SJSA1 (cell line): ENCODE measurements at regions not wholly inside any gene's neighbourhood (a gene's known extent, or its start where the extent isn't known, plus 50 kb on each side); places are given as distances from the start of the nearest gene placed in this dataset.

Source experiments
- DNase-seq, 2 experiments: peaks; one replicate each; pipeline ENCODE4 v3.0.0-alpha.2; 2015 to 2020; ENCODE audit warnings: low spot score in 2 of 2, low read depth in 1 of 2
- H3K27ac ChIP-seq: fragments of 250-450 bp; sonication (Bioruptor Pico); 2 replicates; pipeline ENCODE4 v1.5.1; 2020; ENCODE audit warnings: mild to moderate bottlenecking, moderate library complexity
- H3K27me3 ChIP-seq: fragments of 250-450 bp; sonication (Bioruptor Pico); replicated peaks from 2 replicates; pipeline ENCODE4 v1.5.1; 2020; ENCODE audit warnings: mild to moderate bottlenecking, moderate library complexity
- H3K36me3 ChIP-seq: fragments of 250-450 bp; sonication (Bioruptor Pico); 2 replicates; pipeline ENCODE4 v1.5.1; 2020; ENCODE audit warnings: mild to moderate bottlenecking
- H3K4me1 ChIP-seq: fragments of 250-450 bp; sonication (Bioruptor Pico); replicated peaks from 2 replicates; pipeline ENCODE4 v1.6.1; 2021; ENCODE audit warnings: mild to moderate bottlenecking
- H3K4me3 ChIP-seq: fragments of 250-450 bp; sonication (Bioruptor Pico); 2 replicates; pipeline ENCODE4 v1.5.1; 2020; ENCODE audit warnings: mild to moderate bottlenecking
- H3K9me3 ChIP-seq: fragments of 250-450 bp; sonication (Bioruptor Pico); replicated peaks from 2 replicates; pipeline ENCODE4 v1.5.1; 2020; ENCODE audit warnings: mild to moderate bottlenecking

GRCh38 chr12:94094700-94095099 is 53.7 kb upstream of the PLXNC1 start:
- Histone ChIP-seq H3K27ac (no peak overlapping the region), H3K9me3 (no peaks in the 10 kb centered on the region), H3K4me1 (peaks cover 5% of the 10 kb centered on the region), H3K36me3 (no peaks in the 10 kb centered on the region), H3K27me3 (no peaks in the 10 kb centered on the region), H3K4me3 (no peak overlapping the region)
- DNase-seq, result no peak

- H3K27me3 ChIP-seq, result no peaks in the 10 kb centered on the region
- no peak for DNase-seq
Observed at GRCh38 chr12:94095618-94096017, 52.8 kb upstream of the PLXNC1 start.

DNA sequence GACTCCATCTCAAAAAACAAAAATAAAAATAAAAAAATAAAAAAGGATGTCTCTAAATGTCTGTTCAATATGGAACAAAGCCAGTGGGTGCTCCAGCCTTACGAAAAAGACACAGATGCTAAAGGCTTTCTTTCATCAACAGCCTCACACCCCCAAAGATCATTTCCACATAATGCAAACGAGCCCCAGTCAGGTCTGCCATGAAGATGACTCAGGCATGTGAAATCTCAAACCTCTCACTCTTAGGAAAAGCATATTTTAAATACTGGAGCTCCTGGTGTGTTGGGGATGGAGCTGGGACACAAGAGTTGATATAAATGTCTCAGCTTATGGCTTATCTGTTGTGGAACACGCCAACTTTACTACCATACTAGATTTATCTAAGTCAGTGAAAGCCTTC is 49.9 kb upstream of the PLXNC1 start:
- DNase-seq, result no peak
- H3K4me3 ChIP-seq, result no peak overlapping the region
- peaks cover 11% of the 10 kb centered on the region; the same call in 1 of the 2 replicates for H3K4me1 ChIP-seq
- H3K27ac ChIP-seq, result no peak overlapping the region
- no peaks in the 10 kb centered on the region for H3K27me3 ChIP-seq
- H3K36me3 ChIP-seq, result no peaks in the 10 kb centered on the region
- no peaks in the 10 kb centered on the region for H3K9me3 ChIP-seq

More at GRCh38 chr12:94095618-94096017, 52.8 kb upstream of the PLXNC1 start:
- H3K27ac ChIP-seq, result no peak overlapping the region
- H3K36me3 ChIP-seq, result no peaks in the 10 kb centered on the region
- H3K4me3 ChIP-seq, result no peak overlapping the region
- no peaks in the 10 kb centered on the region for H3K9me3 ChIP-seq
- peaks cover 5% of the 10 kb centered on the region for H3K4me1 ChIP-seq
